HG03354 (cell line): ENCODE measurements at regions not wholly inside any gene's neighbourhood (a gene's known extent, or its start where the extent isn't known, plus 50 kb on each side); places are given as distances from the start of the nearest gene placed in this dataset.
"Not testable (repeated sequence)": the region's sequence is repeated elsewhere in the genome, so short reads cannot be mapped to it uniquely, and the experiment has no call there.

Experiments
- ATAC-seq: cut with Tn5 transposase; IDR thresholded peaks from one replicate; pipeline ENCODE4 v1.9.1; 2021; ENCODE audit warnings: mild to moderate bottlenecking; ENCODE audit not compliant: unreplicated experiment, poor library complexity, severe bottlenecking

DNA sequence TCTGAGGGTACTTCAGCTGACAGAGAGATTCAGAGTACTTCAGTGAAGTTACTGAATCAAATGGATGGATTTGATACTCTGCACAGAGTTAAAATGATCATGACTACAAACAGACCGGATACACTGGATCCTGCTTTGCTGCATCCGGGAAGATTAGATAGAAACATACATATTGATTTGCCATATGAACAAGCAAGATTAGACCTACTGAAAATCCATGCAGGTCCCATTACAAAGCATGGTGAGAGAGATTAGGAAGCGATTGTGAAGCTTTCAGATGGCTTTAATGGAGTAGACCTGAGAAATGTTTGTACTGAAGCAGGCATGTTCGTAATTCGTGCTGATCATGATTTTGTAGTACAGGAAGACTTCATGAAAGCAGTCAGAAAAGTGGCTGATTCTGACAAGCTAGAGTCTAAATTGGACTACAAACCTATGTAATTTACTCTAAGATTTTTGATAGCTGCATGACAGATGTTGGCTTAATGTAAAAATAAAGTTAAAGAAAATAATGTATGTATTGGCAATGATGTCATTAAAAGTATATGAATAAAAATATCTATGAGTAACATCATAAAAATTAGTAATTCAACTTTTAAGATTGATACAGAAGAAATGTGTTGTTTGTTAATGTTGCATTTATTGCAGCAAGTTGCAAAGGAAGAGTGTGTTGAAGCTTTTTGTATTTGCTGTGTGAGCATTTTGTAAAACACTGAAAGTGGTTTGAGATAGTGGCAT lies 136.1 kb upstream of the RAP1B start:
- no peak for ATAC-seq

DNA sequence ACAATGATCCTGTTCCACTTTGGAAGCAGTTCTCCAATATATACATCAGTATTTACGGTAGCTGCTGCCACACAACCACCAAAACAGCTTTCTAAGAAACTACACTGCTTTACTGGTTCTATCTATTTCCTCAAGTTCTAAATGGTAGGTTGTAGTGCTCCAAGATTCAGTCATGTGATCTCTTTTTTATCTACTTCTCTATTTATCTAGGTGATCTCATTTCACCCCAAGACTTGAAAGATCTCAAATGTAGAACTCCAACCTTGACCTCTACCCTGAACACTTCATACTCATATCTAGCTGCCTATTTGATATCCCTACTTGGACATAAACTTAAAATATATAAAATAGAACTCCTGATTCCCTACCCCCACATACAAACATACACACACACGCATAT lies 133.9 kb upstream of the RAP1B start:
- ATAC-seq = no peak

DNA sequence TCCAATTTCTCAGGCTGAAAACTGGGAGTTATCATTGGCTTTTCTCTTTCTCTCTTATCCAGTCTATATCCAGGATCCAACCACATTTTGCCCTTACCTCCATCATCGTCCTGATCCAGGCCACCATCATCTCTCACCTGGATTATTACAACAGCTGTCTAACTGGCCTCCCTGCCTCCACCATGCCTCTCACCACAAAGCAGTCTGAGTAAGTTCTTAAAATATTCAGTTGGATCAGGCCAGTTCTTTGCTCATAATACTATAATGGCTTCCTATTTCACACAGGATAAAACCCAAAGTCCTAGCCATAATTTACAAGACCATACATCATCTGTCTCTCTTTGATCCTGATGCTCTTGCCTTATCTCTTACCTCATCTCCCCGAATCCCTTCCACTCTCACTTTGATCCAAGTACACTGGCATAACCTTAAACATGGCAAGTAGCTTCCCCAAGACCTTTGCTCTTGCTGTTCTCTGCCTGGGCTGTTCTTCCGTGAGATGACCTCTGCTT lies 133.4 kb upstream of the RAP1B start:
- no peak for ATAC-seq

DNA sequence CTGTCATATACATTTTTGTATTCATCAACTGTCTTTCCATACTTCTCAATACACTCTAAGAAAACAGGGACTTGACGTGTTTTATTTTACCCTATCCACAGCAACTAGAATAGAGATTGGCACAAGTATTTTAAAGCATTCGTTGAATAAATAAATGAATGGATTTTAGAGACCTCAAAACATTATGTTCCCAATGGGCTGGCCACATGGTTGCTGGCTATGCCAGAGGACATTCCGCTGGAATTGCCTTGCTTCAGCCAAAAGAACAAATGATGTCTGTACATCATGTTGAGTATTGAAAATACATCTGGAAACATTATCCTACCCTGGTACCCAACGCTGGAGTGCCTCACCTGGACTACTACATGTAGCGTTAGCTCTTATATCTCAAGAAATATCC lies 132.8 kb upstream of the RAP1B start:
- no peak for ATAC-seq

DNA sequence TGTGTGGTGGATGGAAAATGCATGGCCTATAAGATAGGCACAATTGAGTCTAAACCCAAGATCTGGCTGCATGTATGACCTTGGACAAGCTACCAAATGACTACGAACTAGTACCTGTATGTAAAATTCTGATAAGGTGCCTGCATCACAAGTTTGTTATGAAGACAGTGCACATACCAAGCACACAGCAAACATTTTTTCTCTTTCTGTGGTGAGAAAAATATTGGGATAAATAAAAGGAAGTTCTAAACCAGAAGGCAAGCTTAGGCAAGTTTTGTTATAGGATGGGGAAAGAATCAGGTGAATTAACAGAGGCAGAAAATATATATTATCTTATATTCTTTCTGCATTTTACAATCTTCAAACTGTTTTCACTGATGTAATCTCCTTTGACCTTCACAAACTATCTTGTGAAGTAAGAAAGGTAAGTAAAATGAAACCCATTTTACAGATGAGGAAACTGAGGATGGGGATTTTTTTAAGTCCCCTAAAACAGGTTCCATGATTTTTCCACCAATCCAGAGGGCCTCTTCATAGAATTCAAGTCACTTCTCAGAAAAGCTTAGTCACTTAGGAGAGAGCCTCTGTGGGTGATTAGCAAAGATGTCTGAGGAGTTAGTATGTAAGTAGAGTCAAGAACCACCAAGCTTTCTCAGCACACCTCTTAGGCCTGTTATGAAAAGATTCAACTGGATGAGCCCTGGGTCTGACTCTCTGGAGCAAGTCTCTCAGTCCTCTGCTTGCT lies 132.0 kb upstream of the RAP1B start:
- no peak for ATAC-seq

DNA sequence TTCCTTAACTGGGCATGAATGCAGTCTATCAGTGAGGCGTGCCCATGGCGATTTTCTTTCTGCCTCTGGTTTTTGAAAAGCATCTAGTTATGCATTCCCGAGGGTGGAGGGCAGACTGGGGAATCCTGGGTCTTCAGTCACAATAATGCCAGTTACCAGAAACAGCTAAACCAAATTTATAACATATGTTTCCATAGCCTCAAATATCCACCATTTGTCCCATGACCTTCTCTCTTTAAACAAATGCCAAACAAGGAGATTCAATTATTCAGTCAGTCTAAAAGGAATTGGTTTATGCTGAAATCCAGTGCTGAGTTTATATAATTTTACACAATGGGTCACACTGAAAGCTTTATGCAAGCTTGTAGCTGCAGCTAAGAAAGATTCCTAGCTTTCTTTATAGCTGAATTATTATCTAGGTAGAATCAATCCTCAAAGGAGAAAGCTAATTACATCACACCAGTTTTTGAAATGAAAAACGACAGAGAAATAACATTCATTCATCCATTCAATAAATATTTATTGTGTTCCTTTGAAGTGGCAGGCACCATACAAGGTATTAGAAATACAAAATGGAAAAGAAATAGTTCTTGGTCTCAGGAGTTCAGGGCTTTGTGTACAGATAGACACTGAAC lies 131.3 kb upstream of the RAP1B start:
- ATAC-seq = no peak

DNA sequence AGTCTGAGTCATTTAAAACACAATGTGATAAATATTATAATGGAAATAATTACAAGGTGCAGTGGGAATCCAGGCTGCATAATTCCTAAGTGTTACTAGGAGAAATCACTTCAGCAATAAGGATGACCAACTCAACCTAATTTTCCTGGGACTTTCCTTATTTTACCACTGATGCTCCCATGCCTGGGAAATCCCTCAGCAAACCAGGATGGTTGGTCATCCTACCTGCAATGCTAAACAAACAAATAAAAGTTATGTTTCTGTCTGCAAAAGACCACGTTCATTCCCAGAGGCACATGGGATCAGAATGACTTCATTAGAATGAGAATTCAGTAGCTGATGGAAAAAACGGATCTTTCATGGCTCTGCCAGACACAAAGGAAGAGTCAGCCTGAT lies 130.8 kb upstream of the RAP1B start:
- no peak for ATAC-seq

DNA sequence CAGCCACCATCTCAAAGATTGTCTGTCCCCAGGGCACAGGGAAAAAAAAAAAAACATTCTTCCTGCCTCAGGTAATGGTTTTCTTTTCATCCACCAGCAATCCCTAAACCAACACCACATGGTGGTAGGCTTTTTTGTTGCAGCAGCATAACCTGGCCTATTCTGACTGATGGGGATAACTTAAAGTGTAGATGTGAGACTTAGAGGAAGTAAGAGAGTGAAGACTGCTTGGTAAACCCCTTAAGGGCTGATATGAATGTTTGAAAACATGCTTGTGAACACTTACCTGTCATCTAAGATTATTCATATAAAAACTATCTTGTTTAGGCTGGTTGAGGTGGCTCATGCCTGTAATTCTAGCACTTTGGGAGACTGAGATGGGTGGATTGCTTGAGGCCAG lies 130.2 kb upstream of the RAP1B start:
- ATAC-seq = no peak

DNA sequence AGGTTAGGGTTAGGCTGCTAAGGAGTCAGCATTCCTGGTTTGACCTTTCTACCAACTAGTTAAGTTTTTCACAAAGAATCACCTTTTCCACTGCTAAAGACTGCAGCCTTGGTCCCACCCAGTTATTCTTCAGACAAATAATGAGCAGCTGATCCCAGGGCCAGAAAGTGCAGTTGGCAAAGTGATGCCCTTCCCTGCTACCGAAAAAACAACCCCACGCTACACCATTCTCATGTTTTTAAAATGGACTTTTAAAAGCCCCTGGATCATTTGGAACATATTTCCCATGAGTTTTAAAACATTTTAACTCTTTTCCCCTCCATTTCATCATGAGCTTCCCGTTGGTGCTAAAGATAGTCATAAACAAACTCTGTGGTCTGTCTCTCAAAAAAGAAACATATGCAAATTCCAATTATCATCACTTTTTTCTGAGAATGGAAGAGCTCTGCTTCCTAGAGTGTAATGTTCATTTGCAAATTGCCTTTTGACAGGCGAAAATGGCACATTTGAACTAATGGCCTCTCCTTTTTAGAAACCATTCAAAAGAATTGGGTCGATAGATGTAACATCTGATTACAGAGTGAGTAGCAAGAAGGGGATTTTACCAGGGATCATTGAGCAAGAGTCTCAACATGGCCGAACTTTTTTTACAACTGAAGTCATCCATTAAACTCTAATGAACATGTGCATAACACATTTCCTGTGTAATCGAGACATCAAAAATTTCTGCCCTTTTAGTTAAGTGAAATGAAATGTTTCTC lies 129.3 kb upstream of the RAP1B start:
- ATAC-seq = peak; percentile 61

DNA sequence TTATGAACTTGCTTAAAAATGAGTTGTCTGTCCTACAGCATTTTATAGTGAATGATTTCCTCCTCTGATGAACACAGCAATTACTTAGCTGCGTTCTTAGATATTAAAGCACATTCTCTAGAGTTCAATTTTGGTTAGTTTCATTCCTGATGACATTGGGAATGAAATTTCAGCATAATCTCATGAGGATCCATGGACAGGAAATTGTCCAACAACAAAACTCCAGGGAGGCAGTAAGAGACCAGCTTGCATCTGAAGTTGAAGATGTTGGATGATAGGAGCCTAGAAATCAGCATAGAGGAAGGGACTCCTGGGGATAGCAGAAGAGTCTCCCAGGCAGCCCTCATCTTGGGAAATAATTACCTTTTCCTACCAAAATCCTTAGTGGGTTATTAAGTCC lies 128.7 kb upstream of the RAP1B start:
- ATAC-seq = no peak

DNA sequence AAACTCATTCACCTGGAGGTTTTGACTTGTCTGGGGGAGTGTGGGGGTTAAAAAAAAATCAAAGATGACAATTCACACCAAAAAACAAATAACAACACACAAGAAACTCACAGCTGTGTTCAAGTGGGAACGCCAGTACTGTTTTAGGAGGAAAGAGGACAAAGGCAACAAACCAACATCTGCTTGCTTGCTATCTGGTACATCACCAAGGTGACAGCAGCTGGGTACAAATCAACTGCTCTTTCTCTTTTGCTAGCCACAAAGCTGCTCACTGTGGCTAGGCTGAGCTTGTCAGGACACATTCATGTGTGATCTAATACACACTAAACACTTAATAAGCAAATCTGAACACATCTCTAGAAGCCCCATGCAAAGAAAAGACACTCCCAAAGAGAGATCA lies 128.0 kb upstream of the RAP1B start:
- peak; percentile 88 for ATAC-seq

DNA sequence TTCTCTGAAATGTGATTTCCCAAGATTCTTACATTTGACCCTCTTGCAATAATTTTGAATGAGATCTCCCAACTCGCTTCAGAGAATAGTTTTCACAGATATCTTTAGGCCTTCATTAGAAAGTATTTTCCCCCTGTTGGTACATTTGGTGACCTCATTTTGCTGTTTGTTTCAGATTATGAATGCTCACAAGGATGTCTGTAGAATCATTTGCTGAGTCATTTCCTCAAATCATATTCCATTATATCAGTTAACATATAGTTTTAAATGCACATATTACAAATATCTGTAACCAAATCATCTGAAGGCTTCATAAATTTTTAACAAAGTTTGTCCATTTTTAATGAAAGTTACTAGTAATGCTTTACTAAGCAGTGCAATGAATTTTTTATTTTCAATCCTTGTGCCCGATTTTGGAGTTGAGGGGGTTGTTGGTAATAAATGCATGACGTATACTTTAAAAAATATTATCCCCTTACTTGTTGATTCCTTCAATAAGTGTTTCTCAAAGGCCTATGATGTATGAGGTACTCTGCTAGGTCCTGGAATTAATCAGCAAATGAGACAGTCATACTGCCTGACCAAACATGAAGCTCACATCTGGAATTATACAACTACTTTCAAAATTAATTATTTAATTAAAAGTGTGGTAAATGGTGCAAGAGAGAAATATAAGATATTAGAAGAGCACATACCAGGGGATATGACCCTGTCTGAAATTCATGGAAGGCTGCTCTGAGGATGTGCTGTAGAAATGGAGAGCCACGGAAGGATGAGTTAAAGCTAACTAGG lies 126.9 kb upstream of the RAP1B start:
- no peak for ATAC-seq

DNA sequence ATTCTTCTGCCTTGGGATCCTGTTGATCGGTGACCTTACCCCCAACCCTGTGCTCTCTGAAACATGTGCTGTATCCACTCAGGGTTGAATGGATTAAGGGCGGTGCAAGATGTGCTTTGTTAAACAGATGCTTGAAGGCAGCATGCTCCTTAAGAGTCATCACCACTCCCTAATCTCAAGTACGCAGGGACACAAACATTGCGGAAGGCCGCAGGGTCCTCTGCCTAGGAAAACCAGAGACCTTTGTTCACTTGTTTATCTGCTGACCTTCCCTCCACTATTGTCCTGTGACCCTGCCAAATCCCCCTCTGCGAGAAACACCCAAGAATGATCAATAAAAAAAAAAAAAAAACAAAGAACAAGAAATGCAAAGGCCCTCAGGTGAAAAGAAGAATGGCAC lies 126.1 kb upstream of the RAP1B start:
- ATAC-seq = not testable (repeated sequence)

DNA sequence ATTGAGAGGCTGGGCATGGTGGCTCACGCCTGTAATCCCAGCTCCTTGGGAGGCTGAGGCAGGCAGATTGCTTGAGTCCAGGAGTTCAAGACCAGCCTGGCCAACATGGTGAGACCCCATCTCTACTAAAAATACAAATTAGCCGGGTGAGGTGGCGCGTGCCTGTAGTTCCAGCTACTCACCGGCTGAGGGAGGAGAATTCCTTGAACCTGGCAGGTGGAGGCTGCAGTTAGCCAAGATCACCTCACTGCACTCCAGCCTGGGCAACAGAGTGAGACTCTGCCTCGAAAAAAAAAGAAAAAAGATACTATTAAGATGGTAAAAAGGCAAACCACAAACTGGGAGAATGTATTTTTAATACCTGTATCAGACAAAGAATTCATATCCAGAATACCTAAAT lies 124.2 kb upstream of the RAP1B start:
- ATAC-seq = not testable (repeated sequence)

DNA sequence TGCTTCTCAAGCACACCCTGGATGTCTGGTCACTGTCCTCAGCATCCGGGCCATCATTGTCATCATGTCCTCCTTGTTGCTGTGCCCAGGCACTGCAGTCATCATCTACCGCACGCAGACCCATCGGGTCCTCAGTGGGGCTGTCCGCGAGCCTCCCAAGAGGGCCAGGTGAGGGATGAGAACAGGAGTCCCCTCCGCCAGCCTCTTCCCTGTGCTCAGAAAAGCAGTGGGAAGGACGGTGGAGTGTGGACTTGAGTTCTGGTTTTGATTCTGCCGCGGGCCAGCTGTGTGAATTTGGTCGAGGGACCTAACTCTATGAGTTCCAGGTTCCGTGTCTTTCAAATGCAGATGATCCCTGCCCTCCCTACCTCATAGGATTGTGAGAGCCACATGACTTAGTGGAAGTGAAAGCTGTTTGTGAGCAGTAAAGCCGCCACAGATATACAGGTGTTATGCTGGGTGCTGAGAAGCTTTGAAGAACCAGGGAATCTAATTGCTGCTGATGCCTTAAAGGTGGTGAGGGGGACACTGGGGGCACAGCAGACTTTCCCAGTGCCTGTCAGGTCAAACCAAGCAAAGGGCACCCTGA lies 122.9 kb upstream of the RAP1B start:
- peak; percentile 65 for ATAC-seq

DNA sequence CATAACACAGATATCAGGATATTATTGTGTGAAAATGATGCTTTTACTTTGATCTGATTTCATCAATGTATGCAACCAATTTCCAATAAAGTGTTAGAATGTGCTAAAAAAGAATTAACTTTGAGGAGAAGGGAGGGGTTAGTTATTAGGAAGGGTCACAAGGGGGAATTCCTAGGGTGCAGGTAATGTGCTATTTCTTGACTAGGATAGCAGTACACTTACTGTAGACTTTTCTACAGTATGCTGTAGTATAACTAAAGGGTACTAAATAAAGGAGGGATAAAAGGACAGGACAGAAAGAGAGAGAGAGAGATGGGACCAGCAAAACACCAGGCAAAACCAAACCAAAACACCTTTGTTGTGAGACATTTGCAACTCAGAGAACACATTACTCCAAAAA lies 121.4 kb upstream of the RAP1B start:
- ATAC-seq = no peak

DNA sequence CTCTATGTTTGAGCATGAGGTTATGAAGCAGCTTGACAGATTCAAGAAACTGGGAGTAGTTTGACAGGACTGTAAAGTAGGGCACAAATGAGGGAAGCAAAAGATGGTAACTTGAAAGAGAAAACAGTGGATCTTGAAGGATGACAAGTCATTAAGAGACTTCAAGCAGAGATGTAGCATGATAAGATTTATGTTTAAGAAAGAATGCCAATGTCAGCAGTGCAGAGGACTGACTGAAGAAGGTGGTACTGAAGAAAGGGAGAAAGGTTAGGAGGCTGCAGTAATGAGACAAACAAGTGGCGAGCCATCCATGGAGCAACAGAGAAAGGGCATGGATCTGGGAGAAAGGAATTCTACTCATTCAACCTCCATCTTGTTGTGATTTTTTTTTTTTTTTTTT lies 120.2 kb upstream of the RAP1B start:
- ATAC-seq = no peak

DNA sequence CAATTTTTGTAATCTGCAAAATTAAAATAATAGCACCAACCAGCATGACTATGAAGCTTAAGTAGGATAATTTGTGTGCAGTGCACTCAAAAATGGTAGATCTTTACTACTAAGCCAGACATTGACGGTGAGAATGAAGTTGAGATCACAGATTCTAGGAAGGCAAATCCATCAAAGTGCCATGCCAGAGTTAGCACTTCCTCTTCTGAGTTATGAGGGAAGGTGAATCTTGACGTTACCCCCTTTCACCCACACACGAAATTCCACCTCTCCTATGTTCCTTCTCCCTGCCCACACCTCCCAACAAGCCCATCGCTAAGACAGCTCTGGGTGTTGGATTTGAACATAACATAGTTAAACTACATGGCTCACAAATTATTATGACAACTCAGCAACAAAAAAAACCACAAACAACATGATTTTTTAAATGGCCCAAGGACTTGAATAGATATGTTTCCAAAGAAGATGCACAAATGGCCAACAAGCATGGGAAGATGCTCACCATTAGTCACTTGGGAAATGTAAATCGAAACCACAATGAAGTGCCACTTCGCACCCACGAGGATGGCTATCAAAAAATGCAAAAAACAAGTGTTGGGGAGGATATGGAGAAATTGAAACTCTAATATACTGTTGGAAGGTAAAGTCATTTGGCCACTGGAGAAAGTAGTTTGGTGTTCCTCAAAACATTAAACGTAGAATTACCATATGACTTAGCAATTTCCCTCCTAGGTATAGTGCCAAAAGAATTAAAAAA lies 119.3 kb upstream of the RAP1B start:
- no peak for ATAC-seq
